Astrocyte of the cerebellum (primary cell): ENCODE measurements at regions not wholly inside any gene's neighbourhood (a gene's known extent, or its start where the extent isn't known, plus 50 kb on each side); places are given as distances from the start of the nearest gene placed in this dataset.

ENCODE experiments used
- DNase-seq: peaks from one replicate; pipeline ENCODE4 v3.0.0-alpha.2; 2011; ENCODE audit warnings: low read depth
- H3K4me3 ChIP-seq: 2 replicates; pipeline ENCODE4 v1.5.1; 2011; ENCODE audit warnings: mild to moderate bottlenecking, low read depth, low read length, moderate library complexity
- in situ Hi-C: cut with HindIII; loops from 2 replicates; pipeline ENCODE4 v1.10.0; 2017; ENCODE audit warnings: low sequenced_read_pairs
- TF ChIP-seq, protein P1 (sequence below): IDR thresholded peaks from 2 replicates; pipeline ENCODE4 v1.5.1; 2012; ENCODE audit warnings: low read length, low read depth, moderate library complexity, mild to moderate bottlenecking; ENCODE audit errors: missing control alignments

DNA sequence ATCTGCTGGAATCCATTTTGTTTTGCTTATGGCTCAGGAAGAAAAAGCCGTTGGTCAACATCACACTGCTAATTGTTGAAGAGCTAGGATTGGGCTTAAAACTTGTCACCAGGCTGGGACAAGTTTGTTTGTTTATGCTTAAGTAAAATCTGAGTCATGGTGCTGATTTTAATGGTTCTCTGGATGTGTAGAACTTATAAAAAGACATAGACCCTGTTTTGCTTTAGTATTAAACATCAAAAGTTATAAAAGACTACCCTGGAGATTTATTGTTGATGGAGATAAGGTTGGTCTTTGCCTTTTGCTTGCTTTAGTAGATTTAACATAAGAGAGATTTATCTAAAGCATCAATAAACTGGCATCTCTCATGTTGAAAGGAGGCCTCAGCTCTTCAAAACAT is 348.2 kb upstream of the GOLIM4 start:
- DNase-seq = no peak
- in situ Hi-C loops = no loop called here
- H3K4me3 ChIP-seq = no peak overlapping the region
- TF ChIP-seq, protein P1, sequence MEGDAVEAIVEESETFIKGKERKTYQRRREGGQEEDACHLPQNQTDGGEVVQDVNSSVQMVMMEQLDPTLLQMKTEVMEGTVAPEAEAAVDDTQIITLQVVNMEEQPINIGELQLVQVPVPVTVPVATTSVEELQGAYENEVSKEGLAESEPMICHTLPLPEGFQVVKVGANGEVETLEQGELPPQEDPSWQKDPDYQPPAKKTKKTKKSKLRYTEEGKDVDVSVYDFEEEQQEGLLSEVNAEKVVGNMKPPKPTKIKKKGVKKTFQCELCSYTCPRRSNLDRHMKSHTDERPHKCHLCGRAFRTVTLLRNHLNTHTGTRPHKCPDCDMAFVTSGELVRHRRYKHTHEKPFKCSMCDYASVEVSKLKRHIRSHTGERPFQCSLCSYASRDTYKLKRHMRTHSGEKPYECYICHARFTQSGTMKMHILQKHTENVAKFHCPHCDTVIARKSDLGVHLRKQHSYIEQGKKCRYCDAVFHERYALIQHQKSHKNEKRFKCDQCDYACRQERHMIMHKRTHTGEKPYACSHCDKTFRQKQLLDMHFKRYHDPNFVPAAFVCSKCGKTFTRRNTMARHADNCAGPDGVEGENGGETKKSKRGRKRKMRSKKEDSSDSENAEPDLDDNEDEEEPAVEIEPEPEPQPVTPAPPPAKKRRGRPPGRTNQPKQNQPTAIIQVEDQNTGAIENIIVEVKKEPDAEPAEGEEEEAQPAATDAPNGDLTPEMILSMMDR = no peak

DNA sequence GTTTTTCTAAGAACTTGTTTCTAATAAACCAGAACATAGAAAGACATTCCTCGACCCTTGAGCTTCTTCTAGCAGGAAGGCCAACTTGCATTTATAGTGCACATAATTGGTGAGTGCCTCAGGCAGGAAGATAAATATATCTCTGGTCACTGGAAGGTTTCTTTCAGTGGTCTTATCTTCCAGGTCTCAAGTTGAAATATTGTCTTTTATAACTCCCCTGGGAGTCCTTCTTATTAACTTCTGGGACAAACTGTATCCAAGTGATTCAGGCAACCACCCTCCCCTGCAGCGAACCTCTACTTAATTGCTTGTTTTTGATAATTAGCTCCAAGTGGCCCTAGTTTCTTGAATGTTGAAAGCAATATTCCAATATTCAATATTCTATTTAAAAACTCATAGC is 346.8 kb upstream of the GOLIM4 start:
- TF ChIP-seq, protein P1 = no peak
- in situ Hi-C loops = no loop called here
- DNase-seq = no peak

DNA sequence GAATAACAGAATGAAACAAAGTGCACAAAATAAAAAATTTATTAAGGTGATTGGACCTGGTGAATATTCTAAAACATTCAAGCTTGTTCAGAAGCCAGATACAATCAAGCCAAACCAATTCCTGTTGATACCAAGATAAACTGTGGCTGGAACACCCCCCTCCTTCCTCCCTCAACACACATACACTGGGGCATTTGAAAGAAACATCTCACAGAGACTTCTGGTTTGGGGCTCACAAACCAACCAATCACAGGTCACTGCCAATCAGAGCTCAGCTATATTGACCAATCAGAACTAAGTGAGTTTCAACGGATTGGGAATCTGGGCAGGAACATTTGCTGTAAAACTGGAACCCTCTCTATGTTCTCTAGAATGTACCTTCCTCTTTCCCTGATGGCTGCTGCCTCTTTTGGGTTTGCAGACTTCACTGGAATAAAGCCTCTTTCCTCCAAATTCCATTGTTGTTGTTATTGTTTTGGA is 340.6 kb upstream of the GOLIM4 start:
- DNase-seq = no peak
- no peak overlapping the region for H3K4me3 ChIP-seq
- in situ Hi-C loops = no loop called here
- TF ChIP-seq, protein P1 = no peak

More for the DNA sequence above, 346.8 kb upstream of the GOLIM4 start:
- H3K4me3 ChIP-seq = no peak overlapping the region

DNA sequence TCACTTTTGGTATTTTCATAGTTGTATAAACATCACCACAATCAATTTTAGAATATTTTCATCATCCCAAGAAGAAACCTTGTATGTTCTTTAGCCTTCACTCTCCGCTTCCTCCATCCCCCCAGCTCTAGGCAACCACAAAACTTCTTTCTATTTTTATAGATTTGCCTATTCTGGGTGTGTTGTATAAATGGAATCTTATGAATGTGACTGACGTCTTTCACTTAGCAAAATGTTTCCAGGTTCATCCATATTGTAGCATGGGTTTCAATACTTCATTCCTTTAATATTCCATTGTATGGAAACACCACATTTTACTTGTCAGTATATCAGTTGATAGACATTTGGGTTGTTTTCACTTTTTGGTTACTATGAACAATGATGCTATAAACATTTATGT is 335.8 kb upstream of the GOLIM4 start:
- in situ Hi-C loops = no loop called here

DNA sequence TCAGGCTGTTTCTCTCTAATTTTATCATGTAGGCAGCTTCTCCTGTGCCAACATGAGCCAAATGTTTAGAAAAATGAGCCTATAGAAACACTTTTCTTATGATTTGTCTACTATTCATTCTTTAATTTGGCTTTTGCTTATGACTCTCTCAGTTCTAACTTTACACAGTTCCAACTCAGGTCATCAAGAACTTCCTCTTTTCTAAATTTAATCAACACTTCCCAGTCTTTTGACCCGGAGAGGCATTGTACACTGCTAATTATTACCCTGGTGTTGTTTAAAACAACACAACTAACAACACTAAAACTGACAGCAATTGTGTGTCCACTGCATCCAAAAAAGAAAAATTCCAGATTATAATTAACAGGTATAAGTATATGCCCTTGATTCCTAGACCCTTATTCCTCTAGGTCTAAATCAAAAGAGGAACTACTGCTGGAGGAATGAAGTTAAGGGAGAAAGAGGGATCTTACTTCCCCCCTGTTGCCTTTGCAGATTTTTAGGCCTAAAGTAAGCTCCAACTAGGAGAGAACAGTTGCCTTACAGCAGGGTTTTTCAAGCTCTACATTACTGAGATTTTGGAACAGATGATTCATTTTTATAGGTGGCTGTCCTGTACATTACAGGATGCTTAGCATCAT is 332.2 kb upstream of the GOLIM4 start:
- in situ Hi-C loops = no loop called here
- TF ChIP-seq, protein P1 = no peak
- DNase-seq = no peak

More for the DNA sequence above, 335.8 kb upstream of the GOLIM4 start:
- no peak for DNase-seq
- H3K4me3 ChIP-seq = no peak overlapping the region
- TF ChIP-seq, protein P1 = no peak

DNA sequence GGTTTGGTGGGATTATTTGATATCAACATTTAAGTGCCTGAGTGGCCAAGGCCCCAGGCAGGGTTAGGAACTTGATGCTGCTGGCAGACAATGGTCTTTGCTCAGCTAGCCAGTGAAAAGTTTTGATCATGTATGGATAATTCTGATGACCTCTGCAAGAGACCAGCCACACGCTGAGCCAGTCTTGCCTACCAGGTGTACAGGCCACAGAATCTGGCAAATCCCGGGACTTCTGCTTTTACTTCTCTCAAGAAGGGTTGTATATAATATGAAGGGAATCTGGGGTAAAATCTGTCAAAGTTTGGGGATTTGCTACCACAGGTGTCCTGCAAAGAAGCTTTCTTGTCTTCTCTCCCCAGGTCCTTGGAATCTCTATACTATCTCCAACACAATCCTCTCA is 331.4 kb upstream of the GOLIM4 start:
- no peak overlapping the region for H3K4me3 ChIP-seq
- DNase-seq = no peak
- in situ Hi-C loops = no loop called here
- TF ChIP-seq, protein P1 = no peak

More for the DNA sequence above, 332.2 kb upstream of the GOLIM4 start:
- H3K4me3 ChIP-seq = no peak overlapping the region
